H1 (cell line): ENCODE measurements at regions not wholly inside any gene's neighbourhood (a gene's known extent, or its start where the extent isn't known, plus 50 kb on each side); places are given as distances from the start of the nearest gene placed in this dataset.

Source experiments
- ATF3 ChIP-seq: IDR thresholded peaks from 2 replicates; pipeline ENCODE4 v1.6.1; 2011; ENCODE audit warnings: low read depth, mild to moderate bottlenecking, low read length; ENCODE audit not compliant: insufficient read depth
- CEBPB ChIP-seq: IDR thresholded peaks from 2 replicates; pipeline ENCODE4 v1.6.1; 2012; ENCODE audit warnings: low read depth, low read length
- CHD7 ChIP-seq: fragments of 300-600 bp; sonication (generic); IDR thresholded peaks from 2 replicates; pipeline ENCODE4 v1.7.1; 2012; ENCODE audit warnings: low read length, moderate library complexity, mild to moderate bottlenecking, inconsistent platforms; ENCODE audit not compliant: insufficient replicate concordance
- CTCF ChIP-seq, 3 experiments: IDR thresholded peaks; 1 replicate in 2 of 3; 2 replicates in 1 of 3; pipeline versions ENCODE4 v1.5.1 to v1.6.1; 2011; ENCODE audit warnings: low read length in 3 of 3, mild to moderate bottlenecking in 3 of 3, inconsistent platforms in 2 of 3, low read depth in 1 of 3, moderate library complexity in 1 of 3; ENCODE audit not compliant: insufficient read depth in 1 of 3; ENCODE audit errors: control extremely low read depth in 1 of 3
- JUN ChIP-seq: IDR thresholded peaks from 2 replicates; pipeline ENCODE4 v1.6.1; 2011; ENCODE audit warnings: low read depth, mild to moderate bottlenecking, improper control_type of control experiment, low read length
- KDM1A ChIP-seq: fragments of 200-600, 300-600 bp; sonication (generic); IDR thresholded peaks from 2 replicates; pipeline ENCODE4 v1.7.1; 2016; ENCODE audit warnings: mild to moderate bottlenecking, low read length, borderline replicate concordance
- KDM5A ChIP-seq: fragments of 200-600 bp; IDR thresholded peaks from 2 replicates; pipeline ENCODE4 v1.7.1; 2012; ENCODE audit warnings: mild to moderate bottlenecking, low read length, inconsistent platforms, mixed read lengths
- PHF8 ChIP-seq: fragments of 200-600 bp; sonication (generic); conservative IDR thresholded peaks from 2 replicates; pipeline ENCODE4 v1.7.1; 2012; ENCODE audit warnings: low read depth, mild to moderate bottlenecking, inconsistent platforms, low read length, moderate library complexity
- POLR2A ChIP-seq, 2 experiments: IDR thresholded peaks; 1 replicate in 1 of 2; 2 replicates in 1 of 2; pipeline ENCODE4 v1.6.1; 2011; ENCODE audit warnings: low read depth in 2 of 2, low read length in 2 of 2, mild to moderate bottlenecking in 2 of 2; ENCODE audit errors: control extremely low read depth in 1 of 2
- RFX5 ChIP-seq: IDR thresholded peaks from 2 replicates; pipeline ENCODE4 v1.6.1; 2011; ENCODE audit warnings: low read depth, low read length, improper control_type of control experiment, borderline replicate concordance
- SAP30 ChIP-seq: fragments of 300-600 bp; sonication (generic); IDR thresholded peaks from 2 replicates; pipeline ENCODE4 v1.7.1; 2012; ENCODE audit warnings: low read length, moderate library complexity, mild to moderate bottlenecking, inconsistent platforms; ENCODE audit not compliant: insufficient read depth, insufficient replicate concordance
- SP4 ChIP-seq: IDR thresholded peaks from 2 replicates; pipeline ENCODE4 v1.6.1; 2012; ENCODE audit warnings: low read length, inconsistent platforms
- YY1 ChIP-seq: IDR thresholded peaks from 2 replicates; pipeline ENCODE4 v1.6.1; 2011; ENCODE audit warnings: low read depth, mild to moderate bottlenecking, low read length

- TF ChIP-seq CTCF (IDR thresholded peaks at IDR 0.05; ENCODE audit: control extremely low read depth in 1 of 3, insufficient read depth in 1 of 3, low read depth in 1 of 3, low read length in 3 of 3) (no peak), SAP30 (no peak), CEBPB (no peak), CHD7 (no peak), JUN (no peak), KDM1A (no peak), ATF3 (no peak), YY1 (no peak), RFX5 (no peak), PHF8 (no peak), POLR2A (IDR thresholded peaks at IDR 0.05; ENCODE audit: control extremely low read depth in 1 of 2, low read depth in 2 of 2, low read length in 2 of 2) (no peak), KDM5A (no peak), SP4 (no peak)
These were observed 677.0 kb downstream of the RNF144A start for GRCh38 chr2:7594211-7594610.
